Lung (tissue), 11 donors: ENCODE measurements at regions not wholly inside any gene's neighbourhood (a gene's known extent, or its start where the extent isn't known, plus 50 kb on each side); places are given as distances from the start of the nearest gene placed in this dataset.

Experiments
- ATAC-seq: fragments of 200-7000 bp; cut with Tn5 transposase; one replicate; pipeline ENCODE4 v1.9.1; 2020; ENCODE audit warnings: moderate number of reproducible peaks; ENCODE audit not compliant: insufficient read depth, low FRiP score
- DNase-seq, 3 donors: peaks; one replicate each; pipeline ENCODE4 v3.0.0-alpha.2; 2013 to 2017
- H3K27ac ChIP-seq, 2 donors: one replicate each; pipeline ENCODE4 v1.5.1; 2013; ENCODE audit warnings: mild to moderate bottlenecking in 2 of 2, moderate library complexity in 2 of 2, control low read depth in 1 of 2, inconsistent platforms in 1 of 2, low read depth in 1 of 2, low read length in 1 of 2
- H3K27me3 ChIP-seq, 3 donors: one replicate each; pipeline ENCODE4 v1.5.1; 2013; ENCODE audit warnings: low read length in 2 of 3; ENCODE audit not compliant: control insufficient read depth in 3 of 3, insufficient read depth in 3 of 3
- H3K36me3 ChIP-seq, 4 donors: one replicate each; pipeline ENCODE4 v1.5.1; 2013; ENCODE audit warnings: low read length in 4 of 4, mild to moderate bottlenecking in 1 of 4, moderate library complexity in 1 of 4; ENCODE audit not compliant: control insufficient read depth in 4 of 4, insufficient read depth in 4 of 4
- H3K4me1 ChIP-seq, 5 donors: one replicate each; pipeline ENCODE4 v1.5.1; 2013; ENCODE audit warnings: low read length in 5 of 5, mild to moderate bottlenecking in 2 of 5, moderate library complexity in 1 of 5; ENCODE audit not compliant: control insufficient read depth in 5 of 5, insufficient read depth in 5 of 5
- H3K4me3 ChIP-seq: one replicate; pipeline ENCODE4 v1.5.1; 2013; ENCODE audit warnings: mild to moderate bottlenecking, control low read depth, moderate library complexity
- H3K9ac ChIP-seq, 2 donors: one replicate each; pipeline ENCODE4 v1.5.1; 2013; ENCODE audit warnings: low read length in 2 of 2, control low read depth in 1 of 2; ENCODE audit not compliant: insufficient read depth in 1 of 2
- H3K9me3 ChIP-seq, 4 donors: one replicate each; pipeline ENCODE4 v1.5.1; 2013; ENCODE audit warnings: low read length in 3 of 4, mild to moderate bottlenecking in 1 of 4, moderate library complexity in 1 of 4; ENCODE audit not compliant: control insufficient read depth in 4 of 4, insufficient read depth in 3 of 4
- WGBS, 2 donors: extraction: QIAGEN DNeasy Blood & Tissue Kit; methylation state at CpG; one replicate each; pipeline ENCODE4 v1.1.7; 2013; 5-methylcytosine and 5-hydroxymethylcytosine counted together
- TF ChIP-seq, protein P1 (sequence below): IDR thresholded peaks from 2 replicates; pipeline ENCODE4 v1.5.1; 2012; ENCODE audit warnings: mild to moderate bottlenecking; ENCODE audit errors: control extremely low read depth, extremely low read depth
- donor health status: control.
- donor health status: control.
- donor health status: Bipolar disorder and iron deficiency.
- donor health status: healthy.
- donor health status: DM: yes; HTN: yes; CAD: no.

DNA sequence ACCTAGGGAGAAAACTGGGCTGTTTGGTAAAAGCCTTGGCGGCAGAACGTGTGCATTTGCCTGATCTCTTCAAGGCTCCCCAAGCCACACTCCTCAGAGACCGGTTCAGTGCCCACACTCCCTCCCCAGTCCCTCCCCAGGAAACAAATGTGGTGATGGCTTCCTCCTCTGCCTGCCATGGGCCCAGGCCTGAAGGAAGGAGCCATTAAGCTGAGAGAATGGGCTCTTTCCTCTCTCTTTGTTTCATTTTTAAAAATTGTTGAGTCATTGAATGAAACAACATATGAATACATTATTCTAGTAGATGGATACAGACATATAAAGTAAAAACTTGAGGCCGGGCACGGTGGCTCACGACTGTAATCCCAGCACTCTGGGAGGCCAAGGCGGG lies 50.6 kb upstream of the YWHAQ start:
- TF ChIP-seq, protein P1, sequence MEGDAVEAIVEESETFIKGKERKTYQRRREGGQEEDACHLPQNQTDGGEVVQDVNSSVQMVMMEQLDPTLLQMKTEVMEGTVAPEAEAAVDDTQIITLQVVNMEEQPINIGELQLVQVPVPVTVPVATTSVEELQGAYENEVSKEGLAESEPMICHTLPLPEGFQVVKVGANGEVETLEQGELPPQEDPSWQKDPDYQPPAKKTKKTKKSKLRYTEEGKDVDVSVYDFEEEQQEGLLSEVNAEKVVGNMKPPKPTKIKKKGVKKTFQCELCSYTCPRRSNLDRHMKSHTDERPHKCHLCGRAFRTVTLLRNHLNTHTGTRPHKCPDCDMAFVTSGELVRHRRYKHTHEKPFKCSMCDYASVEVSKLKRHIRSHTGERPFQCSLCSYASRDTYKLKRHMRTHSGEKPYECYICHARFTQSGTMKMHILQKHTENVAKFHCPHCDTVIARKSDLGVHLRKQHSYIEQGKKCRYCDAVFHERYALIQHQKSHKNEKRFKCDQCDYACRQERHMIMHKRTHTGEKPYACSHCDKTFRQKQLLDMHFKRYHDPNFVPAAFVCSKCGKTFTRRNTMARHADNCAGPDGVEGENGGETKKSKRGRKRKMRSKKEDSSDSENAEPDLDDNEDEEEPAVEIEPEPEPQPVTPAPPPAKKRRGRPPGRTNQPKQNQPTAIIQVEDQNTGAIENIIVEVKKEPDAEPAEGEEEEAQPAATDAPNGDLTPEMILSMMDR: no peak
- WGBS, 2 donors: 44 to 68% methylated on average over 7 of the region's 7 CpGs
- ATAC-seq (no peak), DNase-seq (no peak)
- H3K27me3 ChIP-seq: no peaks in the 10 kb centered on the region
- H3K4me1 ChIP-seq: no peaks in the 10 kb centered on the region
- no peaks in the 10 kb centered on the region for H3K36me3 ChIP-seq
- H3K9ac ChIP-seq: no peak overlapping the region
- H3K4me3 ChIP-seq: no peak overlapping the region
- no peak overlapping the region for H3K27ac ChIP-seq
- no peaks in the 10 kb centered on the region for H3K9me3 ChIP-seq

DNA sequence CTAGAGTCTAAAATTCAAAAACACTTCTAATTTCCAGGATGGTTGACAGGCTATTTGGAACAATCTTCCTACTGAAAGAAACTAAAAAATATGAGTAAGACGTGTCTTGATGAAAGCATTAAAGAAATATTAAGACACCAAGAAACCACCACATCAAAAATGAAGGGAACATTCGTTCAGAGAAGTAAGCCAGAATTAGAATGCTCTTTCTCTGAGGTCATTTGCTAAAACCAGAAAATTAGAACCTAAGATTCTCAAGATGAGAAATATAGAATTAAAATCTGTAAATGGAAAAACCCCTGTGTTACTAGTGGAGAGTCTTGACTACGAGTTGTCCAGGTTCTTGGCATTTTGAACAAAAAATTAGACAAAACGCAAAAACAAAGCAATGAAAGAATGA lies 54.8 kb upstream of the YWHAQ start:
- 94 to 96% methylated on average over 4 of the region's 4 CpGs for WGBS, 2 donors
- Histone ChIP-seq H3K27ac (no peak overlapping the region), H3K4me3 (no peak overlapping the region), H3K9ac (no peak overlapping the region), H3K9me3 (no peaks in the 10 kb centered on the region), H3K36me3 (no peaks in the 10 kb centered on the region), H3K27me3 (no peaks in the 10 kb centered on the region), H3K4me1 (no peaks in the 10 kb centered on the region)
- no peak for DNase-seq
- TF ChIP-seq, protein P1: no peak
- ATAC-seq: no peak

DNA sequence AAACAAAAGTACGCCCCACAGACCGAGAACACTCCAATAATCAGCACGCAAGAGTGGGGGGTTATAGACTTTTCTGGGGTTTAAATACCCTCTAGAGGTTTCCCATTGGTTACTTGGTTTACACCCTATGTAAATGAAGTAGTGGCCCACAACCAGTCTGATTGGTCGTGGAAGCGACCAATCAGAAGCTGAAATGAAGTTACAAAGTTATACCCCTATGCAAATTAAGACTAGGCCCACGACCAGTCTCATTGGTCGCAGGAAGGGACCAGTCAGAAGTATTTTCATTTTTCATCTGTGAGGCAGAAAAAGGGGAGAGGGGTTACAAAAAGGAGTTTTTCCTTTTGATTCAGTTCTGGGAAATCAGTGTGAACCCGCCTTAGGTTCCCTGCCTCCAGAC lies 55.3 kb upstream of the YWHAQ start:
- H3K36me3 ChIP-seq: no peaks in the 10 kb centered on the region
- H3K4me1 ChIP-seq: no peaks in the 10 kb centered on the region
- WGBS, 2 donors: 90 to 97% methylated on average over 8 of the region's 8 CpGs
- ATAC-seq (no peak), DNase-seq (no peak)
- no peak overlapping the region for H3K27ac ChIP-seq
- H3K9ac ChIP-seq: no peak overlapping the region
- no peaks in the 10 kb centered on the region for H3K27me3 ChIP-seq
- TF ChIP-seq, protein P1: no peak
- no peak overlapping the region for H3K4me3 ChIP-seq
- H3K9me3 ChIP-seq: no peaks in the 10 kb centered on the region

DNA sequence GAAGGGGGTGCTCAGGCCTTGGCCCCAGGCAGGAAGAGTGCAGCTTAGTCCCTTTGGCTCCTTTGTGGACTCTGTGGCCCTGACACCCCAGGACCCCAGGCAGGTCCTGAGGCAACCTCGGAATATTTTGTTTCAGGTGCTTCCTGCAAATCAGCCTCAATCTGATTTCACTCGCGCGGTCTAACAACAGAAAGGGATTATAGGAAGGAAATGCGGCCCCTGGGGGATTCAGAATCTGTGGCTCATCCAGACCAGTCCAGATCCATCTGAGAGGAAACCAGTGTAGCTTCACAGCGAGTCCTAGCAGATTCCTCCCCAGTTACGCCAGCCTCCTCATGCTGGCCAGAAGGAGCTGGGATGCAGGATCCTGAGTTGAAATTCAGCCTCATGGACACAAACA lies 59.5 kb upstream of the YWHAQ start:
- DNase-seq: peak in 1 of 3 donors; percentile 29
- Histone ChIP-seq H3K36me3 (no peaks in the 10 kb centered on the region), H3K27ac (no peak overlapping the region), H3K27me3 (no peaks in the 10 kb centered on the region), H3K4me1 (peaks cover 0 to 6% (median 0%) of the 10 kb centered on the region in 5 donors), H3K9me3 (no peaks in the 10 kb centered on the region), H3K4me3 (no peak overlapping the region), H3K9ac (no peak overlapping the region)
- TF ChIP-seq, protein P1: no peak
- ATAC-seq: peak; percentile 15
- 26 to 62% methylated on average over 7 of the region's 7 CpGs for WGBS, 2 donors
